HepG2 (cell line): ENCODE measurements at regions not wholly inside any gene's neighbourhood (a gene's known extent, or its start where the extent isn't known, plus 50 kb on each side); places are given as distances from the start of the nearest gene placed in this dataset.

Experiments
- CTCF ChIP-seq: sonication (generic); formaldehyde crosslinking; IDR thresholded peaks from 2 replicates; pipeline ENCODE4 v1.5.0; 2020; ENCODE audit warnings: mild to moderate bottlenecking, missing genetic modification reagents, moderate library complexity
- POLR2AphosphoS2 ChIP-seq: IDR thresholded peaks from 2 replicates; pipeline ENCODE4 v1.6.1; 2011; ENCODE audit warnings: low read depth, low read length, improper control_type of control experiment
- REST ChIP-seq, 2 experiments: IDR thresholded peaks; 2 replicates each; pipeline ENCODE4 v1.6.1; 2011 to 2012; ENCODE audit warnings: low read length in 2 of 2, borderline replicate concordance in 1 of 2, low read depth in 1 of 2, mild to moderate bottlenecking in 1 of 2, moderate library complexity in 1 of 2
- SP1 ChIP-seq, 2 experiments: fragments of 450-650 bp in 1 of 2; sonication (generic) in 1 of 2; formaldehyde crosslinking in 1 of 2; IDR thresholded peaks; 2 replicates each; pipeline versions ENCODE4 v1.4.0 to v1.6.1; 2016 to 2020; ENCODE audit warnings: missing genetic modification reagents in 1 of 2

GRCh38 chr22:22058633-22059290, 76.2 kb upstream of the TOP3B start:
- no peak for TF ChIP-seq REST (IDR thresholded peaks at IDR 0.05; ENCODE audit: borderline replicate concordance in 1 of 2, low read depth in 1 of 2, low read length in 2 of 2)
- no peak for TF ChIP-seq POLR2AphosphoS2
- TF ChIP-seq SP1 (IDR thresholded peaks at IDR 0.05): no peak
- no peak for TF ChIP-seq SP1 (CRISPR knock-in tag; IDR thresholded peaks at IDR 0.05)
- no peak for TF ChIP-seq CTCF (CRISPR knock-in tag)
